MM.1S (cell line): ENCODE measurements at regions not wholly inside any gene's neighbourhood (a gene's known extent, or its start where the extent isn't known, plus 50 kb on each side); places are given as distances from the start of the nearest gene placed in this dataset.

Experiments used
- DNase-seq: peaks from one replicate; pipeline ENCODE4 v3.0.0-alpha.2; 2015
- H2AFZ ChIP-seq: fragments of 300-600 bp; sonication (generic); 2 replicates; pipeline ENCODE4 v1.6.0; 2016; ENCODE audit warnings: antibody characterized with exemption, low read length
- H3F3A ChIP-seq: fragments of 300-600 bp; sonication (generic); 2 replicates; pipeline ENCODE4 v1.6.1; 2016; ENCODE audit warnings: mild to moderate bottlenecking, antibody characterized with exemption, low read length, moderate library complexity, mixed read lengths; ENCODE audit not compliant: insufficient read depth
- H3K27ac ChIP-seq: fragments of 300-600 bp; sonication (generic); 2 replicates; pipeline ENCODE4 v1.5.1; 2016; ENCODE audit warnings: mild to moderate bottlenecking, low read length
- H3K27me3 ChIP-seq: fragments of 300-600 bp; sonication (generic); replicated peaks from 2 replicates; pipeline ENCODE4 v1.6.0; 2016; ENCODE audit warnings: low read length; ENCODE audit not compliant: insufficient read depth
- H3K36me3 ChIP-seq: fragments of 300-600 bp; sonication (generic); replicated peaks from 2 replicates; pipeline ENCODE4 v1.6.1; 2016; ENCODE audit warnings: mild to moderate bottlenecking, low read length, mixed read lengths; ENCODE audit not compliant: insufficient read depth
- H3K4me1 ChIP-seq: fragments of 300-600 bp; sonication (generic); 2 replicates; pipeline ENCODE4 v1.6.1; 2016; ENCODE audit warnings: low read length, mixed read lengths
- H3K4me2 ChIP-seq: fragments of 300-600 bp; sonication (generic); 2 replicates; pipeline ENCODE4 v1.6.0; 2016; ENCODE audit warnings: low read depth, low read length
- H3K4me3 ChIP-seq: fragments of 300-600 bp; sonication (generic); 2 replicates; pipeline ENCODE4 v1.5.1; 2016; ENCODE audit warnings: low read length, mixed read lengths
- H3K79me2 ChIP-seq: fragments of 300-600 bp; sonication (generic); 2 replicates; pipeline ENCODE4 v1.6.1; 2016; ENCODE audit warnings: mixed run types, low read length, mixed read lengths
- H3K9ac ChIP-seq: fragments of 300-600 bp; sonication (generic); 2 replicates; pipeline ENCODE4 v1.6.1; 2016; ENCODE audit warnings: low read length, mixed read lengths
- H3K9me2 ChIP-seq: fragments of 300-600 bp; sonication (generic); replicated peaks from 2 replicates; pipeline ENCODE4 v1.6.1; 2016; ENCODE audit warnings: mild to moderate bottlenecking, low read length, mixed read lengths; ENCODE audit not compliant: insufficient read depth
- H3K9me3 ChIP-seq: fragments of 300-600 bp; sonication (generic); replicated peaks from 2 replicates; pipeline ENCODE4 v1.6.1; 2016; ENCODE audit warnings: mild to moderate bottlenecking, low read length, mixed read lengths; ENCODE audit not compliant: insufficient read depth
- H4K20me1 ChIP-seq: fragments of 300-600 bp; sonication (generic); 2 replicates; pipeline ENCODE4 v1.6.1; 2016; ENCODE audit warnings: mild to moderate bottlenecking, low read length, moderate library complexity, mixed read lengths; ENCODE audit not compliant: insufficient read depth
- CTCF ChIP-seq: fragments of 300-600 bp; sonication (generic); IDR thresholded peaks from 2 replicates; pipeline ENCODE4 v1.5.1; 2016; ENCODE audit warnings: antibody characterized with exemption, low read length, mixed read lengths
- EZH2 ChIP-seq: fragments of 300-600 bp; sonication (generic); optimal IDR thresholded peaks from 2 replicates; pipeline ENCODE3; 2017; ENCODE audit warnings: low read depth, mild to moderate bottlenecking, antibody characterized with exemption, low read length, mixed read lengths
- EZH2phosphoT487 ChIP-seq: fragments of 300-600 bp; sonication (generic); IDR thresholded peaks from 2 replicates; pipeline ENCODE4 v1.6.1; 2018; ENCODE audit warnings: antibody characterized with exemption, low read length

- Histone ChIP-seq H3F3A (no peaks in the 10 kb centered on the region), H3K36me3 (no peaks in the 10 kb centered on the region), H2AFZ (no peak overlapping the region), H4K20me1 (no peaks in the 10 kb centered on the region), H3K4me3 (no peak overlapping the region), H3K27ac (no peak overlapping the region), H3K4me1 (no peaks in the 10 kb centered on the region), H3K4me2 (no peak overlapping the region), H3K9me3 (no peaks in the 10 kb centered on the region), H3K79me2 (no peaks in the 10 kb centered on the region), H3K27me3 (no peaks in the 10 kb centered on the region), H3K9ac (no peak overlapping the region), H3K9me2 (no peaks in the 10 kb centered on the region)
- no peak for DNase-seq
- TF ChIP-seq CTCF (no peak), EZH2phosphoT487 (no peak), EZH2 (no peak)
Observed at GRCh38 chr4:24003496-24003895, 113.6 kb upstream of the PPARGC1A start.

- no peak overlapping the region for H3K4me3 ChIP-seq
- no peaks in the 10 kb centered on the region for H3K9me2 ChIP-seq
- no peaks in the 10 kb centered on the region for H3K79me2 ChIP-seq
- H3K9me3 ChIP-seq = no peaks in the 10 kb centered on the region
- H3K9ac ChIP-seq = no peak overlapping the region
- DNase-seq = no peak
- no peaks in the 10 kb centered on the region for H3K36me3 ChIP-seq
- H3K27ac ChIP-seq = no peak overlapping the region
- no peak overlapping the region for H3K4me2 ChIP-seq
- H3F3A ChIP-seq = no peaks in the 10 kb centered on the region
- H3K4me1 ChIP-seq = no peaks in the 10 kb centered on the region
- no peak overlapping the region for H2AFZ ChIP-seq
- no peaks in the 10 kb centered on the region for H3K27me3 ChIP-seq
- TF ChIP-seq EZH2phosphoT487 = no peak
- TF ChIP-seq EZH2 = no peak
- TF ChIP-seq CTCF = no peak
- no peaks in the 10 kb centered on the region for H4K20me1 ChIP-seq
Observed at GRCh38 chr4:24002330-24002966, 112.6 kb upstream of the PPARGC1A start.

- DNase-seq = no peak
- no peaks in the 10 kb centered on the region for H3K79me2 ChIP-seq
- no peak for TF ChIP-seq EZH2
- no peak for TF ChIP-seq EZH2phosphoT487
- no peak for TF ChIP-seq CTCF
Observed at GRCh38 chr4:24001486-24002329, 111.9 kb upstream of the PPARGC1A start.

More at GRCh38 chr4:24001486-24002329, 111.9 kb upstream of the PPARGC1A start:
- no peak overlapping the region for H3K4me2 ChIP-seq
- H3K9me2 ChIP-seq = no peaks in the 10 kb centered on the region
- H3K4me1 ChIP-seq = no peaks in the 10 kb centered on the region
- H2AFZ ChIP-seq = no peak overlapping the region
- H3K36me3 ChIP-seq = no peaks in the 10 kb centered on the region
- H3K4me3 ChIP-seq = no peak overlapping the region
- no peaks in the 10 kb centered on the region for H3K9me3 ChIP-seq
- no peaks in the 10 kb centered on the region for H3F3A ChIP-seq
- H4K20me1 ChIP-seq = no peaks in the 10 kb centered on the region
- no peak overlapping the region for H3K9ac ChIP-seq
- no peaks in the 10 kb centered on the region for H3K27me3 ChIP-seq
- no peak overlapping the region for H3K27ac ChIP-seq
